Epithelial cell of proximal tubule (primary cell): ENCODE measurements at regions not wholly inside any gene's neighbourhood (a gene's known extent, or its start where the extent isn't known, plus 50 kb on each side); places are given as distances from the start of the nearest gene placed in this dataset.

Experiments used
- DNase-seq: peaks from one replicate; pipeline ENCODE4 v3.0.0-alpha.2; 2011; ENCODE audit warnings: low read depth
- H3K4me3 ChIP-seq: 2 replicates; pipeline ENCODE4 v1.5.1; 2011; ENCODE audit warnings: low read depth, mild to moderate bottlenecking, low read length
- TF ChIP-seq, protein P1 (sequence below): conservative IDR thresholded peaks from 2 replicates; pipeline ENCODE4 v1.5.1; 2012; ENCODE audit warnings: low read depth, mild to moderate bottlenecking, low read length

DNA sequence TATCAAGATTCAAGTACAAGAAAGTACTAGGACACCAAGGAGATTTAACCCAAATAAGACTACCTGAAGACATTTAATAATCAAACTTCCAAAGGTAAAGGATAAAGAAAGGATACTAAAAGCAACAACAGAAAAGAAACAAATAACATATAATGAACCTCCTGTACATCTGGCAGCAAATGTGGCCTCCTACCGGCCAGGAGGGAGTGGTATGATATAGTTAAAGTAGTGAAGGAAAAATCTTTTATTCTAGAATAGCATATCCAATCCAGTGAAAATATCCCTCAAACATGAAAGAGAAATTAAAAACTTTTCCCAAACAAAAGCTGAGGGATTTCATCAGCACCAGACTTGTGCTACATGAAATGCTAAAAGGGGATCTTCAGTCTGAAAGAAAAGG is 104.7 kb upstream of the GUCY1A2 start:
- no peak for DNase-seq
- H3K4me3 ChIP-seq: no peak overlapping the region
- TF ChIP-seq, protein P1, sequence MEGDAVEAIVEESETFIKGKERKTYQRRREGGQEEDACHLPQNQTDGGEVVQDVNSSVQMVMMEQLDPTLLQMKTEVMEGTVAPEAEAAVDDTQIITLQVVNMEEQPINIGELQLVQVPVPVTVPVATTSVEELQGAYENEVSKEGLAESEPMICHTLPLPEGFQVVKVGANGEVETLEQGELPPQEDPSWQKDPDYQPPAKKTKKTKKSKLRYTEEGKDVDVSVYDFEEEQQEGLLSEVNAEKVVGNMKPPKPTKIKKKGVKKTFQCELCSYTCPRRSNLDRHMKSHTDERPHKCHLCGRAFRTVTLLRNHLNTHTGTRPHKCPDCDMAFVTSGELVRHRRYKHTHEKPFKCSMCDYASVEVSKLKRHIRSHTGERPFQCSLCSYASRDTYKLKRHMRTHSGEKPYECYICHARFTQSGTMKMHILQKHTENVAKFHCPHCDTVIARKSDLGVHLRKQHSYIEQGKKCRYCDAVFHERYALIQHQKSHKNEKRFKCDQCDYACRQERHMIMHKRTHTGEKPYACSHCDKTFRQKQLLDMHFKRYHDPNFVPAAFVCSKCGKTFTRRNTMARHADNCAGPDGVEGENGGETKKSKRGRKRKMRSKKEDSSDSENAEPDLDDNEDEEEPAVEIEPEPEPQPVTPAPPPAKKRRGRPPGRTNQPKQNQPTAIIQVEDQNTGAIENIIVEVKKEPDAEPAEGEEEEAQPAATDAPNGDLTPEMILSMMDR: no peak

DNA sequence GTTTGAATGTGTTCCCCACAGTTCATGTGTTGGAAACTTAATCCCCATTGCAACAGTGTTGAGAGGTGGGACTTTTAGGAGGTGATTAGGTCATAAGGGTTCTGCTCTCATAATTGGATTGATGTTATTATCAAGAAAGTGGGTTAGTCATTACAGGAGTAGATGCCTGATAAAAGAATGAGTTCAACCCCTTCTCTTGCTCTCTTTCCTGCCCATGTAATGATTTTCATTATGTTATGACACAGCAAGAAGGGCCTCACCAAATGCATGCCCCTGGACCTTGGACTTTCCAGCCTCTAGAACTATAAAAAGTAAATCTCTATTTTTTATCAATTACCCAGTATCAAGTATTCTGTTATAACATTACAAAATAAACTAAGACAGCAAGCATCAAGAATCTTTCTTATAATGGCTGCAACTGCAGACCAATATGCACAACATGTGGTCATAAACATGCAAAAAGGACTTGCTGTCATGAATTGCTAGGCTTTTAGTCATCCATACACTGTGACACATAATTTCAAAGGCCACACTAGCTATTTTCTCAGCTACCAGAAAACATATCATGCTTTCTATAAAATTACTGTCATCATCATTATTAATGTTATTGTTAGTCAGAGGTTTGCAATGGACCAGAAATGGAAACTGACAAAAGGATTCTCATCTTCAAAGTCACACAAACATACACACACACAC is 99.9 kb upstream of the GUCY1A2 start:
- H3K4me3 ChIP-seq: no peak overlapping the region
- TF ChIP-seq, protein P1: no peak
- DNase-seq: no peak

DNA sequence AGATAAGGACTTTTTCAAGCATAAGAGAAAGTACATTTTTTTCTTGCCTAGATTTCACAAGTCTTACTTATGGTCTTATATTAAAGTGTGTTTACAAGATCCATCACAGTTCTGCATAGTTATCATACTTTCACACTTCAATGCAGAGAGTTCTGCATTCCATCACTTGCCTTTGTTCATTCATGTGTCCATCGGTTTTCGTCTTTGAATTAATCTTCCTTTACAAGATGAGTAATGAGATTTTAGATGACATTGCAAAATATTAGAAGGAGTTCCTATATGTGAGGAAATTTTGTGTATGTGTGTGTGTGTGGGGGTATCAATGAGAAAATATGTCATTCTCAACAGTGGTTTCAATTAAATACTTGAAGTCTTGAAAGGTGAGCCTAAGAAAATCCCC is 98.1 kb upstream of the GUCY1A2 start:
- no peak overlapping the region for H3K4me3 ChIP-seq
- TF ChIP-seq, protein P1: no peak
- peak; percentile 54 for DNase-seq

DNA sequence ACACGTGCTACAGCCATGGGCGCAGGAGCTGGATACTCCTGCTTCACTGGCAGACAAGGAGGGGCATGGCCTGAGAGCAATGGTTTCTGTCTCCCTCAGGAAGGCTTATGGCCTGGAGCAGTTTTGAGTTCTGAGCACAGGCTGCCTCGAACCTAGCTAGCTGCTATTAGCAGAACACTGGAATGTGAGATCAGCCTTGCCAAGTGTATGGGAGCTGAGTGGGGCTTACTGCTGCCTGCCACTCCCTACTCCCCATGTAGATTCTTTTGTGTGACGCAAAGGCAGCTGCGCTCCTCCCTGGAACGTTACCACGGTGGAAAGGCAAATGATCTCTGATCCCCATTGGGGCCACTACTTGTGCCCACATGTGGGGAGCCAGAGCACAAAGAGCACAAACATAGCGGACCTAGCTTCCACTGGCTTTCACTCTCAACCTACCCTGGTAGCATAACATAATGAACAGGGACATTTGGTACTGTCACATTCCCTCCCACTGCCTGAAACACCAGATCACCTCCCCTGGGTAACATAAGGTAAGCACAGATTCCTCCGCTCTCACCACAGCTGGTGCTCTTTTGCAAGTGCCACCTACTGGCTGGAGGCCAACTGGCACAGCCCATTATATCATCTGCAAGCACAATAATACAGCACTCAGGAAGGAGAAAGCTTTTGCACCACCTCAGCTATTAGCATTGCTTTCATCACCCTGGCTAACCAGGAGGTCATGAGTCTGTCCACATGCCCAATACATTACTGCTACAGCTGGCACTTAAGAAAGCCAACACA is 84.6 kb upstream of the GUCY1A2 start:
- TF ChIP-seq, protein P1: no peak
- DNase-seq: no peak
- no peak overlapping the region for H3K4me3 ChIP-seq

DNA sequence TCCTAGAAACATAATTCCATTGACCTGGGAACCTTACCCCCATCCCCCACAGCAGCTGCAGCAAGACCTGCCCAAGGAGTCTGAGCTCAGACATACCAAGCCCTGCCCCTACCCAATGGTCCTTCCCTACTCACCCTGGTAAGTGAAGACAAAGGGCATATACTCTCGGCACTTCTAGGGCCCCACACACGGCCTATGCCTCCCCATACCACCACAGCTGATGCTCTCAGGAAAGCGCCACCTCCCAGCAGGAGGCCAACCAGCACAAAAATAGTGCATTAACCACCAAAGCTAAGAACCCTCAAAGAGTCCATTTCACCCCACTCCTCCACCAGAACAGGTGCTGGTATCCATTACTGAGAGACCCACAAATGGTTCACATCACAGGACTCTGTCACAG is 74.4 kb upstream of the GUCY1A2 start:
- H3K4me3 ChIP-seq: no peak overlapping the region
- DNase-seq: no peak
- TF ChIP-seq, protein P1: no peak

DNA sequence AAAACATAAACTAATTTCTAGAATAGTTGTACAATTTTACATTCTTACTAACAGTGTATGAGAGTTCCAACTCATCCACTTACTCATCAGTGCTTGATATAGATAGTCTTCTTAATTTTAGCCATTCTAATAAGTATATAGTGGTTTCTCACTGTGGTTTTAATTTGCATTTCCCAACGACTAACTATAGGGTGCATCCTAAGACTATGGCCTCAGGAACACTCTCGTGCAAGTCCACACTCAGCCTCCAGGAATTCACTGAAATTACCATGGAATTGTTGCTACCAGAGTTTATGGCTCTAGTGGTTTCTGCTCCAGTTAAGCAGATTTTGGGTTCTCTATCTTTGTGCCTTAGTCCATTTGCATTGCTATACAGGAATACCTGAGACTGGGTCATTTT is 60.1 kb upstream of the GUCY1A2 start:
- TF ChIP-seq, protein P1: no peak
- DNase-seq: no peak
- no peak overlapping the region for H3K4me3 ChIP-seq
